OCI-LY7 (cell line): ENCODE measurements at regions not wholly inside any gene's neighbourhood (a gene's known extent, or its start where the extent isn't known, plus 50 kb on each side); places are given as distances from the start of the nearest gene placed in this dataset.
"Not testable (repeated sequence)": the region's sequence is repeated elsewhere in the genome, so short reads cannot be mapped to it uniquely, and the experiment has no call there.

Experiments
- BruUV-seq: library from RNA; stranded (reverse); fragments of 400-500 nt; replicated peaks from 2 replicates; lab custom pipeline; 2021; lab: Mats Ljungman, UMichigan
- CTCF ChIA-PET: fragments of 300-600 bp; sonication (Branson Sonifier 250); formaldehyde crosslinking; loops from one replicate; lab custom pipeline; 2022; ENCODE audit warnings: antibody characterized with exemption; ENCODE audit not compliant: unreplicated experiment; lab: Charles Lee
- POLR2A ChIA-PET: fragments of 300-600 bp; sonication (Branson Sonifier 250); formaldehyde crosslinking; loops from one replicate; lab custom pipeline; 2022; ENCODE audit warnings: antibody characterized with exemption; lab: Charles Lee
- DNase-seq: peaks from one replicate; pipeline ENCODE4 v3.0.0-alpha.2; 2015; ENCODE audit warnings: low spot score
- H2AFZ ChIP-seq: fragments of 200-600 bp; sonication (generic), shearing (Covaris generic); 2 replicates; pipeline ENCODE4 v1.6.1; 2014; ENCODE audit warnings: mild to moderate bottlenecking, antibody characterized with exemption, low read length, moderate library complexity
- H3K27ac ChIP-seq: fragments of 200-600 bp; sonication (generic); 2 replicates; pipeline ENCODE4 v1.5.1; 2014; ENCODE audit warnings: mixed run types, low read depth, mild to moderate bottlenecking, moderate library complexity, low read length, inconsistent platforms; ENCODE audit not compliant: poor library complexity, severe bottlenecking
- H3K36me3 ChIP-seq: fragments of 200-600 bp; sonication (generic); 2 replicates; pipeline ENCODE4 v1.6.1; 2014; ENCODE audit warnings: mild to moderate bottlenecking, antibody characterized with exemption, low read length, moderate library complexity, mixed read lengths; ENCODE audit not compliant: insufficient read depth
- H3K4me1 ChIP-seq: fragments of 200-600 bp; sonication (generic); 2 replicates; pipeline ENCODE4 v1.5.1; 2014; ENCODE audit warnings: mild to moderate bottlenecking, low read length; ENCODE audit not compliant: insufficient read depth, poor library complexity, severe bottlenecking
- H3K4me2 ChIP-seq: fragments of 200-600 bp; sonication (generic); 2 replicates; pipeline ENCODE4 v1.6.1; 2014; ENCODE audit warnings: mild to moderate bottlenecking, low read length
- H3K4me3 ChIP-seq: fragments of 200-600 bp; sonication (generic); 2 replicates; pipeline ENCODE4 v1.5.1; 2014; ENCODE audit warnings: mild to moderate bottlenecking, low read depth, low read length; ENCODE audit not compliant: poor library complexity, severe bottlenecking
- H3K79me2 ChIP-seq: fragments of 200-600 bp; sonication (generic); 2 replicates; pipeline ENCODE4 v1.6.1; 2016; ENCODE audit warnings: low read depth, mild to moderate bottlenecking, low read length, moderate library complexity, mixed read lengths; ENCODE audit not compliant: insufficient read depth
- H3K9me2 ChIP-seq: fragments of 200-600 bp; sonication (generic); 2 replicates; pipeline ENCODE4 v1.6.1; 2016; ENCODE audit warnings: mild to moderate bottlenecking, low read length, mixed read lengths; ENCODE audit not compliant: insufficient read depth
- H3K9me3 ChIP-seq: fragments of 200-600 bp; sonication (generic); 2 replicates; pipeline ENCODE4 v1.6.1; 2014; ENCODE audit warnings: mild to moderate bottlenecking, mixed run types, low read length, mixed read lengths
- H4K20me1 ChIP-seq: fragments of 200-600 bp; sonication (generic); 2 replicates; pipeline ENCODE4 v1.6.1; 2014; ENCODE audit warnings: mild to moderate bottlenecking, antibody characterized with exemption, low read length, moderate library complexity, mixed read lengths; ENCODE audit not compliant: insufficient read depth
- CTCF ChIP-seq: fragments of 200-600 bp; sonication (generic); conservative IDR thresholded peaks from 2 replicates; pipeline ENCODE4 v1.5.1; 2014; ENCODE audit warnings: mild to moderate bottlenecking, antibody characterized with exemption, low read length, moderate library complexity, mixed read lengths
- EZH2phosphoT487 ChIP-seq: fragments of 200-600 bp; sonication (generic); IDR thresholded peaks from 2 replicates; pipeline ENCODE4 v1.6.1; 2018; ENCODE audit warnings: low read depth, borderline replicate concordance, mild to moderate bottlenecking, mixed run types, antibody characterized with exemption, low read length, moderate library complexity, mixed read lengths
- intact Hi-C: fragments of 100-400 bp; cut with micrococcal nuclease; formaldehyde crosslinking; loops from one replicate; pipeline ENCODE4 v1.10.0; 2022; ENCODE audit not compliant: unreplicated experiment

GRCh38 chr13:78121001-78121400, 202.4 kb upstream of the EDNRB start:
- ChIA-PET POLR2A (interaction anchor here (0.7 to 1.0 kb wide), 4 partner anchors 333 to 605 kb away, joined by 3 read pairs; no protein-coding TSS in a partner anchor), CTCF (no interaction called here)
- H3K9me3 ChIP-seq = no peaks in the 10 kb centered on the region
- intact Hi-C loops = loop anchor here (2.0 kb wide), 1 partner anchor 342 kb away; no protein-coding TSS in a partner anchor
- TF ChIP-seq EZH2phosphoT487 = no peak
- TF ChIP-seq CTCF = no peak
- no peaks in the 10 kb centered on the region for H4K20me1 ChIP-seq
- no peaks in the 10 kb centered on the region for H3K79me2 ChIP-seq
- no peaks in the 10 kb centered on the region for H3K9me2 ChIP-seq
- no peak overlapping the region for H3K4me3 ChIP-seq
- H3K36me3 ChIP-seq = no peaks in the 10 kb centered on the region
- H2AFZ ChIP-seq = no peak overlapping the region
- H3K4me2 ChIP-seq = no peak overlapping the region
- BruUV-seq = no TSS peak
- DNase-seq = no peak
- no peak overlapping the region for H3K27ac ChIP-seq
- H3K4me1 ChIP-seq = no peaks in the 10 kb centered on the region

- H3K4me2 ChIP-seq, H2AFZ ChIP-seq, H3K9me2 ChIP-seq, H4K20me1 ChIP-seq, DNase-seq, H3K79me2 ChIP-seq, POLR2A ChIA-PET, H3K4me1 ChIP-seq, H3K4me3 ChIP-seq, BruUV-seq, H3K27ac ChIP-seq, H3K36me3 ChIP-seq, H3K9me3 ChIP-seq, CTCF ChIA-PET: not testable (repeated sequence)
- intact Hi-C loops = loop anchor here (2.0 kb wide), 1 partner anchor 341 kb away; no protein-coding TSS in a partner anchor
Observed at GRCh38 chr13:78120144-78120543, 201.5 kb upstream of the EDNRB start.

- H2AFZ ChIP-seq, H3K4me3 ChIP-seq, DNase-seq, H3K27ac ChIP-seq, H3K4me2 ChIP-seq, H4K20me1 ChIP-seq, H3K79me2 ChIP-seq, CTCF ChIA-PET, H3K9me3 ChIP-seq, H3K4me1 ChIP-seq, POLR2A ChIA-PET, H3K36me3 ChIP-seq, H3K9me2 ChIP-seq, intact Hi-C loops, BruUV-seq: not testable (repeated sequence)
Observed at GRCh38 chr13:78117070-78117469, 198.4 kb upstream of the EDNRB start.

- H3K4me2 ChIP-seq = no peak overlapping the region
- no peak overlapping the region for H2AFZ ChIP-seq
- no peak for DNase-seq
- no peak overlapping the region for H3K27ac ChIP-seq
- no peak overlapping the region for H3K4me3 ChIP-seq
- intact Hi-C loops = no loop called here
- no peaks in the 10 kb centered on the region for H3K36me3 ChIP-seq
- ChIA-PET CTCF (no interaction called here), POLR2A (no interaction called here)
- H3K4me1 ChIP-seq = no peaks in the 10 kb centered on the region
- no peaks in the 10 kb centered on the region for H3K9me3 ChIP-seq
- H3K79me2 ChIP-seq = no peaks in the 10 kb centered on the region
- H3K9me2 ChIP-seq = no peaks in the 10 kb centered on the region
- H4K20me1 ChIP-seq = no peaks in the 10 kb centered on the region
- no peak for TF ChIP-seq CTCF
- BruUV-seq = no TSS peak
Observed at GRCh38 chr13:78105656-78106055, 187.0 kb upstream of the EDNRB start.
